Loucy (cell line): ENCODE measurements at regions not wholly inside any gene's neighbourhood (a gene's known extent, or its start where the extent isn't known, plus 50 kb on each side); places are given as distances from the start of the nearest gene placed in this dataset.

ENCODE experiments used
- H2AFZ ChIP-seq: fragments of 200-600 bp; sonication (generic); 2 replicates; pipeline ENCODE4 v1.6.0; 2016; ENCODE audit warnings: antibody characterized with exemption, mild to moderate bottlenecking, low read length, moderate library complexity
- H3F3A ChIP-seq: fragments of 200-600 bp; 2 replicates; pipeline ENCODE4 v1.6.0; 2016; ENCODE audit warnings: antibody characterized with exemption, low read depth, mild to moderate bottlenecking
- H3K27me3 ChIP-seq: fragments of 200-600 bp; sonication (generic); 2 replicates; pipeline ENCODE4 v1.6.1; 2014; ENCODE audit warnings: low read length, mild to moderate bottlenecking; ENCODE audit not compliant: insufficient read depth, poor library complexity, severe bottlenecking
- H3K36me3 ChIP-seq: fragments of 200-600 bp; sonication (generic); 2 replicates; pipeline ENCODE4 v1.6.1; 2016; ENCODE audit warnings: low read length; ENCODE audit not compliant: insufficient read depth
- H3K4me1 ChIP-seq: fragments of 200-600 bp; sonication (generic); 2 replicates; pipeline ENCODE4 v1.5.1; 2014; ENCODE audit warnings: low read length, mild to moderate bottlenecking; ENCODE audit not compliant: insufficient read depth, poor library complexity, severe bottlenecking
- H3K4me2 ChIP-seq: fragments of 200-600 bp; sonication (generic); 2 replicates; pipeline ENCODE4 v1.6.0; 2014; ENCODE audit warnings: antibody characterized with exemption, low read length, low read depth, mild to moderate bottlenecking; ENCODE audit not compliant: poor library complexity, severe bottlenecking
- H3K4me3 ChIP-seq: fragments of 200-600 bp; sonication (generic); 2 replicates; pipeline ENCODE4 v1.5.1; 2014; ENCODE audit warnings: low read length, mild to moderate bottlenecking, mixed read lengths; ENCODE audit not compliant: poor library complexity, severe bottlenecking
- H3K79me2 ChIP-seq: fragments of 200-600 bp; sonication (generic); 2 replicates; pipeline ENCODE4 v1.6.1; 2014; ENCODE audit warnings: low read length; ENCODE audit not compliant: insufficient read depth
- H3K9ac ChIP-seq: fragments of 200-600 bp; sonication (generic); 2 replicates; pipeline ENCODE4 v1.6.0; 2014; ENCODE audit warnings: mild to moderate bottlenecking, low read depth, low read length, moderate library complexity; ENCODE audit not compliant: poor library complexity, severe bottlenecking
- H3K9me2 ChIP-seq: fragments of 200-600 bp; sonication (generic); replicated peaks from 2 replicates; pipeline ENCODE4 v1.6.1; 2016; ENCODE audit warnings: low read depth, low read length, mixed read lengths
- H3K9me3 ChIP-seq: fragments of 200-600 bp; sonication (generic); 2 replicates; pipeline ENCODE4 v1.6.1; 2014; ENCODE audit warnings: mild to moderate bottlenecking, antibody characterized with exemption, low read length, low read depth; ENCODE audit not compliant: insufficient read depth
- H4K20me1 ChIP-seq: fragments of 200-600 bp; sonication (generic); 2 replicates; pipeline ENCODE4 v1.6.0; 2014; ENCODE audit warnings: antibody characterized with exemption, low read length, mild to moderate bottlenecking; ENCODE audit not compliant: insufficient read depth, poor library complexity, severe bottlenecking
- EZH2phosphoT487 ChIP-seq: fragments of 200-600 bp; IDR thresholded peaks from 2 replicates; pipeline ENCODE4 v1.6.1; 2018; ENCODE audit warnings: antibody characterized with exemption, mild to moderate bottlenecking, moderate library complexity, borderline replicate concordance
- TF ChIP-seq, protein P1 (sequence below): fragments of 200-600 bp; sonication (generic); conservative IDR thresholded peaks from 2 replicates; pipeline ENCODE4 v1.5.1; 2014; ENCODE audit warnings: mild to moderate bottlenecking, antibody characterized with exemption, low read length

DNA sequence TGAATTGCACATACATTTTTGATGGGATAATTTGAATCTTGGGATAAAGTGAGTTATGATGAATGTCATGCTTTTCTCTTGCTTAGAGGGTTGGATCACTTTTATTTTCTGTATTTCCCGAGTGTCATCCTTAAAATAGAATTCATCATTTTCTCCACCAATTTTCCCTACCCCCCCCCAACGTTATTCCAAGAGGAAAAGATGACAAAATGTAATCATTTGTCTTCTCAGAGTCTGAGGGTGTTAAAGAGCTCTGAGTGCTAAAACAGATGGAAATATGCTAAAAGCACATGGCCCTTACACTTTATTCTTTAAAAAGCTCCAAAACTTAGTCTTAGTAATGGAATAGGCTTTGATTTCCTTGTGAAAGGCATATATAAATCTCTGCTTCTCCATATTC is 81.4 kb downstream of the CHRM3 start:
- TF ChIP-seq, protein P1, sequence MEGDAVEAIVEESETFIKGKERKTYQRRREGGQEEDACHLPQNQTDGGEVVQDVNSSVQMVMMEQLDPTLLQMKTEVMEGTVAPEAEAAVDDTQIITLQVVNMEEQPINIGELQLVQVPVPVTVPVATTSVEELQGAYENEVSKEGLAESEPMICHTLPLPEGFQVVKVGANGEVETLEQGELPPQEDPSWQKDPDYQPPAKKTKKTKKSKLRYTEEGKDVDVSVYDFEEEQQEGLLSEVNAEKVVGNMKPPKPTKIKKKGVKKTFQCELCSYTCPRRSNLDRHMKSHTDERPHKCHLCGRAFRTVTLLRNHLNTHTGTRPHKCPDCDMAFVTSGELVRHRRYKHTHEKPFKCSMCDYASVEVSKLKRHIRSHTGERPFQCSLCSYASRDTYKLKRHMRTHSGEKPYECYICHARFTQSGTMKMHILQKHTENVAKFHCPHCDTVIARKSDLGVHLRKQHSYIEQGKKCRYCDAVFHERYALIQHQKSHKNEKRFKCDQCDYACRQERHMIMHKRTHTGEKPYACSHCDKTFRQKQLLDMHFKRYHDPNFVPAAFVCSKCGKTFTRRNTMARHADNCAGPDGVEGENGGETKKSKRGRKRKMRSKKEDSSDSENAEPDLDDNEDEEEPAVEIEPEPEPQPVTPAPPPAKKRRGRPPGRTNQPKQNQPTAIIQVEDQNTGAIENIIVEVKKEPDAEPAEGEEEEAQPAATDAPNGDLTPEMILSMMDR = no peak
- TF ChIP-seq EZH2phosphoT487 = no peak
- H3K27me3 ChIP-seq = no peaks in the 10 kb centered on the region
- no peaks in the 10 kb centered on the region for H4K20me1 ChIP-seq
- no peak overlapping the region for H3K4me2 ChIP-seq
- H3K4me3 ChIP-seq = no peak overlapping the region
- no peaks in the 10 kb centered on the region for H3K9me2 ChIP-seq
- H3K36me3 ChIP-seq = no peaks in the 10 kb centered on the region
- no peaks in the 10 kb centered on the region for H3F3A ChIP-seq
- H3K4me1 ChIP-seq = no peaks in the 10 kb centered on the region
- no peak overlapping the region for H2AFZ ChIP-seq
- H3K9me3 ChIP-seq = no peaks in the 10 kb centered on the region
- H3K79me2 ChIP-seq = no peaks in the 10 kb centered on the region
- H3K9ac ChIP-seq = no peak overlapping the region

DNA sequence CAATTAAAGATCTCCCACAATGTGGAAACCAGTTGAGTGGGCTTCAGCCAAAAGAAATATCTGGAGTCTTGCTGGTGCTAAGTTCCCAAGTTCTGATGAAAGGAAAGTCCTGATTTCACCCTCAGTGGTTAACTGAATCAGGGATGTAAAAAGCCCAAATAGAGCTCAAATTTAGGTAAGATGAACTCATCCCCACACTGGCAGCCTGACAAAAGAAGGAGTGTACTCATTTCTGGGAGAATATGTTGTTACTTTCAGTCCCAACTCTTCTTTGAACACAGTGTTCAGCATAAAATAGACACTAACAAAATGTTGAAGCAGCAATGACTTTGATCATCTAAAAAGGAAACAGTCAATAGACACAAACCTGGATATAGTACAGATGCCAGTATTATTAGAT is 91.7 kb downstream of the CHRM3 start:
- Histone ChIP-seq H3F3A (no peaks in the 10 kb centered on the region), H3K4me3 (no peak overlapping the region), H3K79me2 (no peaks in the 10 kb centered on the region), H3K27me3 (no peaks in the 10 kb centered on the region), H3K9me3 (peaks cover 8% of the 10 kb centered on the region; the same call in 1 of the 2 replicates), H4K20me1 (no peaks in the 10 kb centered on the region), H2AFZ (no peak overlapping the region), H3K9ac (no peak overlapping the region), H3K4me2 (no peak overlapping the region), H3K36me3 (no peaks in the 10 kb centered on the region), H3K4me1 (no peaks in the 10 kb centered on the region), H3K9me2 (no peaks in the 10 kb centered on the region)
- TF ChIP-seq, protein P1 = no peak
- TF ChIP-seq EZH2phosphoT487 = no peak

DNA sequence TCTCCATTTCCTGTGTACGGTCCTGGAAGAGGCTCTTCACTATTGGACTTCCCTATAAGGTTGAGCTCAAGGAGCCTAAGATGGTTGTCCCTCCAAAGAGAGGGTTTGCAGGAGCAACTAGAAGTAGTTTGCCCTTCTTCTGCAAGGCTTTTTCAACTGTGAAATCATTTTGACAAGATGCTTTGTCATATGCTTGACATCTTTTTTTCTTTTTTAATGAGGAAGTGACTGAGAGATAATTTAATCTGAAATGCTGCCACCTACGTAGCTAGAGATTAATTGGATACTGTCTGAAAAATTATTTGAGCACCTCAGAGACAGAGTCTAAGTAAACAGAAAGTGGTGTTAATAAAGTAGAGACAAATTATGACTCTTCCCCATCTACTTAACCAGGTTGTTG is 97.0 kb downstream of the CHRM3 start:
- Histone ChIP-seq H3K27me3 (no peaks in the 10 kb centered on the region), H3K4me2 (no peak overlapping the region), H4K20me1 (no peaks in the 10 kb centered on the region), H3K9ac (no peak overlapping the region), H3K4me1 (no peaks in the 10 kb centered on the region), H3K79me2 (no peaks in the 10 kb centered on the region), H2AFZ (no peak overlapping the region), H3K9me3 (peaks cover 8% of the 10 kb centered on the region; the same call in 1 of the 2 replicates), H3K9me2 (no peaks in the 10 kb centered on the region), H3K36me3 (no peaks in the 10 kb centered on the region), H3F3A (no peaks in the 10 kb centered on the region), H3K4me3 (no peak overlapping the region)
- TF ChIP-seq, protein P1 = no peak
- no peak for TF ChIP-seq EZH2phosphoT487
